Parathyroid adenoma (tissue), 2 donors: ENCODE measurements at regions not wholly inside any gene's neighbourhood (a gene's known extent, or its start where the extent isn't known, plus 50 kb on each side); places are given as distances from the start of the nearest gene placed in this dataset.

ENCODE experiments used
- H2AFZ ChIP-seq: fragments of 300-600 bp; sonication (generic); one replicate; pipeline ENCODE4 v1.7.0; 2017; ENCODE audit warnings: antibody characterized with exemption, mild to moderate bottlenecking
- H3K27ac ChIP-seq: fragments of 300-600 bp; sonication (generic); one replicate; pipeline ENCODE4 v1.7.0; 2017
- H3K27me3 ChIP-seq: fragments of 300-600 bp; sonication (generic); one replicate; pipeline ENCODE4 v1.7.0; 2017; ENCODE audit warnings: low read length; ENCODE audit not compliant: control insufficient read depth, insufficient read depth
- H3K36me3 ChIP-seq: fragments of 300-600 bp; sonication (generic); one replicate; pipeline ENCODE4 v1.7.0; 2017; ENCODE audit warnings: low read length; ENCODE audit not compliant: control insufficient read depth, insufficient read depth
- H3K4me1 ChIP-seq: fragments of 300-600 bp; sonication (generic); one replicate; pipeline ENCODE4 v1.7.0; 2017; ENCODE audit warnings: control low read depth
- H3K4me2 ChIP-seq: fragments of 300-600 bp; sonication (generic); one replicate; pipeline ENCODE4 v1.7.0; 2017; ENCODE audit warnings: low read length
- H3K4me3 ChIP-seq: fragments of 300-600 bp; sonication (generic); one replicate; pipeline ENCODE4 v1.7.0; 2017; ENCODE audit warnings: low read depth, low read length
- H3K79me2 ChIP-seq: fragments of 300-600 bp; sonication (generic); one replicate; pipeline ENCODE4 v1.7.0; 2017; ENCODE audit warnings: control low read depth
- H3K9ac ChIP-seq: fragments of 300-600 bp; sonication (generic); one replicate; pipeline ENCODE4 v1.7.0; 2017; ENCODE audit warnings: mild to moderate bottlenecking
- H3K9me3 ChIP-seq: fragments of 300-600 bp; sonication (generic); one replicate; pipeline ENCODE4 v1.7.0; 2017; ENCODE audit warnings: low read length; ENCODE audit not compliant: control insufficient read depth
- TF ChIP-seq, protein P1 (sequence below): fragments of 300-600 bp; sonication (generic); IDR thresholded peaks from one replicate; pipeline ENCODE4 v1.7.0; 2017; ENCODE audit warnings: antibody characterized with exemption, mild to moderate bottlenecking
- donor health status: primary hyperparathyroidism.

DNA sequence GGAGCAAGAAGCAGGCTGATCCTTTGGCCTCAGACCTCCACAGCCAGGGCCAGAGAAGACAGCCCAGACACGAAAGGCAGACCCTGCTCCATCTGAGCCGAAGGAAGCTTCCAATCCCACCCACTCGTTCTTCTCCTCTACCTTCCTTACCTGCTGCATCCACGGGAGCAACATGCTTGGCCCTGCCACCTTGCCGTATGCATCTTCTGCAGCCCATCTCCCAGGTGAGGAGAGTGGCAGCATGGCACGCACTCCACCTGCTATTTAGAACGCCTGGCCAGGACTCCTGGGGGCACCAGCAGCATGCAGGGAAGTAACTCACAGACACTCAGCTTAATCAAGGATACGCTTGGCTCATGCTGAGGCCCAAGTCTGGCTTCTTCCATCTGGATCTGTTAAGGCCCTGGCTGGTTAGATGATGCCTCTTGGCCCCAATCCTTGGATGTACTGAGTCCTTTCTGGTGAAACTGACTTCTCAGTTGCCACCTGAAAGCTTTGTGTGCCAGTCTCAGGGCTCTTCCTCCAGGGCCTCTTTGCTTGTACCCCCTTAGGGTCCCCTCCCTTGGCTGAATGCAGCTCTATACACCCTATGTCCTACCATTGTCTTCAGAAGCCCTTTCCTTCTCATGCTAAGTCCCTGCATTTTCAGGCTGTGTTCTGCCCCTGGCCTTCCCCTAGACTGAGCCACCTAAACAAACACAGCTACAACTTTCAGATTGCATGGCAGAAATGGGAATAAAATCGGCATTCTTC is 604.9 kb downstream of the BUD13 start:
- Histone ChIP-seq H3K4me3 (no peak overlapping the region), H3K36me3 (no peaks in the 10 kb centered on the region), H3K79me2 (no peaks in the 10 kb centered on the region), H3K27me3 (no peaks in the 10 kb centered on the region), H3K4me2 (no peak overlapping the region), H3K9ac (no peak overlapping the region), H2AFZ (no peak overlapping the region), H3K4me1 (no peaks in the 10 kb centered on the region), H3K27ac (no peak overlapping the region), H3K9me3 (no peaks in the 10 kb centered on the region)
- TF ChIP-seq, protein P1, sequence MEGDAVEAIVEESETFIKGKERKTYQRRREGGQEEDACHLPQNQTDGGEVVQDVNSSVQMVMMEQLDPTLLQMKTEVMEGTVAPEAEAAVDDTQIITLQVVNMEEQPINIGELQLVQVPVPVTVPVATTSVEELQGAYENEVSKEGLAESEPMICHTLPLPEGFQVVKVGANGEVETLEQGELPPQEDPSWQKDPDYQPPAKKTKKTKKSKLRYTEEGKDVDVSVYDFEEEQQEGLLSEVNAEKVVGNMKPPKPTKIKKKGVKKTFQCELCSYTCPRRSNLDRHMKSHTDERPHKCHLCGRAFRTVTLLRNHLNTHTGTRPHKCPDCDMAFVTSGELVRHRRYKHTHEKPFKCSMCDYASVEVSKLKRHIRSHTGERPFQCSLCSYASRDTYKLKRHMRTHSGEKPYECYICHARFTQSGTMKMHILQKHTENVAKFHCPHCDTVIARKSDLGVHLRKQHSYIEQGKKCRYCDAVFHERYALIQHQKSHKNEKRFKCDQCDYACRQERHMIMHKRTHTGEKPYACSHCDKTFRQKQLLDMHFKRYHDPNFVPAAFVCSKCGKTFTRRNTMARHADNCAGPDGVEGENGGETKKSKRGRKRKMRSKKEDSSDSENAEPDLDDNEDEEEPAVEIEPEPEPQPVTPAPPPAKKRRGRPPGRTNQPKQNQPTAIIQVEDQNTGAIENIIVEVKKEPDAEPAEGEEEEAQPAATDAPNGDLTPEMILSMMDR: no peak

DNA sequence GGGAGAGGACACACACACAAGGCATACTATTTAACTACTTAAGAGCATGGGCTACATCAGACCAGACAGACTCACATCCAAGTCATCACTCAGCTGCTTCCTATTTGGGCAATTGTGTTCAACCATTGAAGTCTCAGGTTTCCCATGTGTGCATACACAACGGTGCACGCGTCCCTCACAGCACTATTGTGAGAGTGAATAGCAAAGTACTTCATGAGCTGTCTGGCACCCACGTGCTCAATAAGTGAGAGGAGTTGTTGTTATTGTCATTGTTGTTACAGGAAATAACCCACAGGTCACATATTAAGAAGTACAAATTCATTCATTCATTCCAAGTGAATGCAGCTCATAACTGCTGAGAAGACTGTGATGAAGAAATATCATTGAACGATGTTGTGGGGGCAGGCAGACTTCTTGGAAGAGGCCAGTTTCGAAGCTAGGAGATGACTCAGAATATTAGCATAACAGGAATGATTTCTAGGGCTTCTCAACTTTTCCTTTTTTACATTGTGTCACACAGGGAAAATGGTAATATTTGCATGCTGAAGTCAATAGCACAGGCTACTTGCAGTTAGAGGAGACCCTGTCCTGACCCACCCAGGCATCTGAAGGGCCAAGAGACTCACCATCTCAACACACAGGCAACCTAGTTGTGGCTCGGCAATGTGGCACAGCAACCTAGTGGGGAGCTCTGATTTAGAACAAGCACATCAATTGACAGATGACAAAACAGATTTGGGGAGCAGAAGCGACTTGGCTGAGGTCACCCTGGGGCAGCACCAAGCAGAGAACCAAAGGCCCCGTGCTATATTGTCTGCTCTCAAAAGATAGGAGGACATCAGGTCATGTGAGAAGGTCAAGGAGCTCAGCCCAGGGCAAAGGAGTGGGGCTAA is 606.0 kb downstream of the BUD13 start:
- H3K4me1 ChIP-seq: no peaks in the 10 kb centered on the region
- no peaks in the 10 kb centered on the region for H3K36me3 ChIP-seq
- no peaks in the 10 kb centered on the region for H3K79me2 ChIP-seq
- no peak overlapping the region for H3K4me2 ChIP-seq
- H3K9ac ChIP-seq: no peak overlapping the region
- no peak overlapping the region for H3K4me3 ChIP-seq
- no peak overlapping the region for H2AFZ ChIP-seq
- H3K27ac ChIP-seq: no peak overlapping the region
- H3K9me3 ChIP-seq: no peaks in the 10 kb centered on the region
- H3K27me3 ChIP-seq: no peaks in the 10 kb centered on the region
- TF ChIP-seq, protein P1: no peak

DNA sequence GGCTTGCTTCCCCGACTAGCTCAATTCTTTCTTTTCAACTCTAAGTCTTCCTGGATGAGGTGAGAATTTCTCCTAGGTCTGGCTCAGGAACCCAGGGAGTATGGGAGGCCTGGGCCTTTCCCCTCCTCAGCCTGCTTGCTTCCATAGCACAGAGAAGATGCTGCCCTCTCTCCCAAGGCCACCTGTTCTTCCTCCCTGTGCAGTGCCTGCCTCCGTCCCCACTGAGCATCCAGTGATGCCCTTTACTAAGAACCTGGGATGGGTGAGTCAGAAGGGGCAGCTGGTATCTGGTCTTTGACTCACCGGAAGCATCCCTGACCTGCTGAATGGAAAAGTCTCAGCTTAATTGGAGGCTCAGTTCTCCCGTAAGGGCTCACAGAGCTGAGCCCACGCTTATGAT is 607.9 kb downstream of the BUD13 start:
- no peak overlapping the region for H3K27ac ChIP-seq
- no peaks in the 10 kb centered on the region for H3K27me3 ChIP-seq
- no peak overlapping the region for H3K4me3 ChIP-seq
- H3K36me3 ChIP-seq: no peaks in the 10 kb centered on the region
- H3K9ac ChIP-seq: no peak overlapping the region
- no peaks in the 10 kb centered on the region for H3K79me2 ChIP-seq
- H3K4me2 ChIP-seq: no peak overlapping the region
- H3K4me1 ChIP-seq: no peaks in the 10 kb centered on the region
- TF ChIP-seq, protein P1: no peak
- H3K9me3 ChIP-seq: no peaks in the 10 kb centered on the region
- no peak overlapping the region for H2AFZ ChIP-seq

DNA sequence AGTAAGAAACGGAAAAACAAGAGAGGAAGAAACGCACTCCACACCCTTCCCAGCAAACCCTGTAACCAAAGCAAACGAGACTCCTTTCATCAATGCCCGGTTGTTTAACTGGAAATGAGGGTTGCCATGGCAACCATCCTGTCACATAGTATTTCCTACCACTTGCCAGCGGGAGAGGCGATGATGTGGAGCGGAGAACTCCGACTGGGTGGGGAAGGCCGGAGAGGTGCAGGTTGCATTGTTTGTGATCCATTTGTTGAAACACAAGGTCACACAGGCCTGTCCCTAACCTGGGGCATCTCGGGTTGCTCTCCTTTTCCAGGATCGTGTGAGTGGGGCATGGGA is 609.9 kb downstream of the BUD13 start:
- no peak overlapping the region for H2AFZ ChIP-seq
- no peak overlapping the region for H3K27ac ChIP-seq
- no peaks in the 10 kb centered on the region for H3K36me3 ChIP-seq
- H3K4me1 ChIP-seq: no peaks in the 10 kb centered on the region
- TF ChIP-seq, protein P1: no peak
- H3K9ac ChIP-seq: no peak overlapping the region
- no peaks in the 10 kb centered on the region for H3K27me3 ChIP-seq
- H3K79me2 ChIP-seq: no peaks in the 10 kb centered on the region
- no peaks in the 10 kb centered on the region for H3K9me3 ChIP-seq
- no peak overlapping the region for H3K4me2 ChIP-seq
- H3K4me3 ChIP-seq: no peak overlapping the region
